ENCODE measurements at regions not wholly inside any gene's neighbourhood (a gene's known extent, or its start where the extent isn't known, plus 50 kb on each side); places are given as distances from the start of the nearest gene placed in this dataset.

DNA sequence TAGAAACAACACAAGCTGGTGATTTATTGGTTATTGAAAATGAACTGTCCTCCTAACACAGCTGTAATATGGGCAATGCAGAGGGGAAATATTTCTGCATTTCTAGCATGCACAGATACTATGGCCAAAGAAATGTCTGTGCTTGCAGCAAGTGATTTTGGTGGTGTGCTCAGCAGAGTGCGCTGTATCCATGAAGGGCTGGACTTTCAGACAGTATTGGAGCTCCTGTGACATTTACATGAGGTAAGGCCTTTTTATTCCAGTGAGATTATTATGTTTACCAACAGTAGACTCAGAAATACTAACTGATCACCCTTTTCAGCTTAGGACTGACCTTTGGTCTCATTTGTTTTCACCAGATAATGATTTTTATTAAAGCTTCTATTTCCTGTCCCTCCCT is 1302.6 kb upstream of the EPHA6 start:
- no peak overlapping the region for H3K4me2 ChIP-seq (ENCODE audit: low read length)
- H3F3A ChIP-seq (ENCODE audit: insufficient read depth, low read length, poor library complexity, severe bottlenecking): no peaks in the 10 kb centered on the region
- no peak for TF ChIP-seq SMC3 (conservative IDR thresholded peaks at IDR 0.05; ENCODE audit: poor library complexity)
- TF ChIP-seq POLR2AphosphoS5 (IDR thresholded peaks at IDR 0.05): no peak
- no peak for TF ChIP-seq TAF1 (IDR thresholded peaks at IDR 0.05; ENCODE audit: low read depth)
- TF ChIP-seq, protein P1, sequence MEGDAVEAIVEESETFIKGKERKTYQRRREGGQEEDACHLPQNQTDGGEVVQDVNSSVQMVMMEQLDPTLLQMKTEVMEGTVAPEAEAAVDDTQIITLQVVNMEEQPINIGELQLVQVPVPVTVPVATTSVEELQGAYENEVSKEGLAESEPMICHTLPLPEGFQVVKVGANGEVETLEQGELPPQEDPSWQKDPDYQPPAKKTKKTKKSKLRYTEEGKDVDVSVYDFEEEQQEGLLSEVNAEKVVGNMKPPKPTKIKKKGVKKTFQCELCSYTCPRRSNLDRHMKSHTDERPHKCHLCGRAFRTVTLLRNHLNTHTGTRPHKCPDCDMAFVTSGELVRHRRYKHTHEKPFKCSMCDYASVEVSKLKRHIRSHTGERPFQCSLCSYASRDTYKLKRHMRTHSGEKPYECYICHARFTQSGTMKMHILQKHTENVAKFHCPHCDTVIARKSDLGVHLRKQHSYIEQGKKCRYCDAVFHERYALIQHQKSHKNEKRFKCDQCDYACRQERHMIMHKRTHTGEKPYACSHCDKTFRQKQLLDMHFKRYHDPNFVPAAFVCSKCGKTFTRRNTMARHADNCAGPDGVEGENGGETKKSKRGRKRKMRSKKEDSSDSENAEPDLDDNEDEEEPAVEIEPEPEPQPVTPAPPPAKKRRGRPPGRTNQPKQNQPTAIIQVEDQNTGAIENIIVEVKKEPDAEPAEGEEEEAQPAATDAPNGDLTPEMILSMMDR (IDR thresholded peaks at IDR 0.05; ENCODE audit: poor library complexity, severe bottlenecking): no peak
- TF ChIP-seq RAD21 (conservative IDR thresholded peaks at IDR 0.05): no peak
- TF ChIP-seq, protein P2, sequence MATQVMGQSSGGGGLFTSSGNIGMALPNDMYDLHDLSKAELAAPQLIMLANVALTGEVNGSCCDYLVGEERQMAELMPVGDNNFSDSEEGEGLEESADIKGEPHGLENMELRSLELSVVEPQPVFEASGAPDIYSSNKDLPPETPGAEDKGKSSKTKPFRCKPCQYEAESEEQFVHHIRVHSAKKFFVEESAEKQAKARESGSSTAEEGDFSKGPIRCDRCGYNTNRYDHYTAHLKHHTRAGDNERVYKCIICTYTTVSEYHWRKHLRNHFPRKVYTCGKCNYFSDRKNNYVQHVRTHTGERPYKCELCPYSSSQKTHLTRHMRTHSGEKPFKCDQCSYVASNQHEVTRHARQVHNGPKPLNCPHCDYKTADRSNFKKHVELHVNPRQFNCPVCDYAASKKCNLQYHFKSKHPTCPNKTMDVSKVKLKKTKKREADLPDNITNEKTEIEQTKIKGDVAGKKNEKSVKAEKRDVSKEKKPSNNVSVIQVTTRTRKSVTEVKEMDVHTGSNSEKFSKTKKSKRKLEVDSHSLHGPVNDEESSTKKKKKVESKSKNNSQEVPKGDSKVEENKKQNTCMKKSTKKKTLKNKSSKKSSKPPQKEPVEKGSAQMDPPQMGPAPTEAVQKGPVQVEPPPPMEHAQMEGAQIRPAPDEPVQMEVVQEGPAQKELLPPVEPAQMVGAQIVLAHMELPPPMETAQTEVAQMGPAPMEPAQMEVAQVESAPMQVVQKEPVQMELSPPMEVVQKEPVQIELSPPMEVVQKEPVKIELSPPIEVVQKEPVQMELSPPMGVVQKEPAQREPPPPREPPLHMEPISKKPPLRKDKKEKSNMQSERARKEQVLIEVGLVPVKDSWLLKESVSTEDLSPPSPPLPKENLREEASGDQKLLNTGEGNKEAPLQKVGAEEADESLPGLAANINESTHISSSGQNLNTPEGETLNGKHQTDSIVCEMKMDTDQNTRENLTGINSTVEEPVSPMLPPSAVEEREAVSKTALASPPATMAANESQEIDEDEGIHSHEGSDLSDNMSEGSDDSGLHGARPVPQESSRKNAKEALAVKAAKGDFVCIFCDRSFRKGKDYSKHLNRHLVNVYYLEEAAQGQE (IDR thresholded peaks at IDR 0.05; ENCODE audit: borderline replicate concordance): no peak
- no peak for TF ChIP-seq EP300 (conservative IDR thresholded peaks at IDR 0.05; ENCODE audit: poor library complexity, severe bottlenecking)
- no peak for TF ChIP-seq EZH2 (IDR thresholded peaks at IDR 0.05; ENCODE audit: borderline replicate concordance, insufficient read depth, low read length, poor library complexity, severe bottlenecking)
- no peak for TF ChIP-seq MXI1 (conservative IDR thresholded peaks at IDR 0.05; ENCODE audit: poor library complexity, severe bottlenecking)
- no peak overlapping the region for H2AFZ ChIP-seq (ENCODE audit: low read depth, low read length)
- H3K9me2 ChIP-seq (ENCODE audit: insufficient read depth, low read length): no peaks in the 10 kb centered on the region
- H4K20me1 ChIP-seq (ENCODE audit: insufficient read depth): no peaks in the 10 kb centered on the region
- no peak overlapping the region for H3K27ac ChIP-seq (ENCODE audit: low read length)
- no peak overlapping the region for H3K4me3 ChIP-seq (ENCODE audit: low read length)
- H3K79me2 ChIP-seq (replicated peaks; ENCODE audit: insufficient read depth, low read length): no peaks in the 10 kb centered on the region
- no peaks in the 10 kb centered on the region for H3K9me3 ChIP-seq (ENCODE audit: low read length)
- no peaks in the 10 kb centered on the region for H3K36me3 ChIP-seq (ENCODE audit: insufficient read depth, low read length)
- H3K27me3 ChIP-seq (ENCODE audit: insufficient read depth, low read depth, low read length): no peaks in the 10 kb centered on the region
- H3K9ac ChIP-seq (ENCODE audit: low read length): no peak overlapping the region

DNA sequence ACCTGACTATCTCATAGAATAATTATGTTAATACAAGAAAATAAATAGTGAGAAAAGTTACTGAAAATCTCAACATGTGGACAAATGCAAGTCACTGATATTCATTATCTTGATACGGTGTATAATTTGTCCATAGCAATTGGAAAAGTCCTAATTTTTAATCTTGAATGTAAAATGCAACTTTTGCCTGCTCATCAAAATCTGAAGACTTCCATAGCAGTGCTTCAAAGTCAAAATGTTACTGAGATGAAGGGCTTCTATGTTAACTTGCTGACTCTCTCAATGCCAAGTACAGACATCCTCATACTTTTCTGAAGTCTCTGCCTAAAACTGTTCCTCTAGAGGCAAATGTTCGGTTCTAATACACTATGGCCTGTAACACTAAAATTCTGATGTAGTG is 1300.1 kb upstream of the EPHA6 start:
- Histone ChIP-seq H3F3A (ENCODE audit: insufficient read depth, low read length, poor library complexity, severe bottlenecking) (no peaks in the 10 kb centered on the region), H2AFZ (ENCODE audit: low read depth, low read length) (no peak overlapping the region), H3K27ac (ENCODE audit: low read length) (no peak overlapping the region), H3K9me3 (ENCODE audit: low read length) (no peaks in the 10 kb centered on the region), H4K20me1 (ENCODE audit: insufficient read depth) (no peaks in the 10 kb centered on the region), H3K9ac (ENCODE audit: low read length) (no peak overlapping the region), H3K27me3 (ENCODE audit: insufficient read depth, low read depth, low read length) (no peaks in the 10 kb centered on the region), H3K9me2 (ENCODE audit: insufficient read depth, low read length) (no peaks in the 10 kb centered on the region), H3K4me2 (ENCODE audit: low read length) (no peak overlapping the region), H3K36me3 (ENCODE audit: insufficient read depth, low read length) (no peaks in the 10 kb centered on the region), H3K4me3 (ENCODE audit: low read length) (no peak overlapping the region), H3K79me2 (replicated peaks; ENCODE audit: insufficient read depth, low read length) (no peaks in the 10 kb centered on the region)
- TF ChIP-seq SMC3 (conservative IDR thresholded peaks at IDR 0.05; ENCODE audit: poor library complexity): no peak
- TF ChIP-seq EP300 (conservative IDR thresholded peaks at IDR 0.05; ENCODE audit: poor library complexity, severe bottlenecking): no peak
- no peak for TF ChIP-seq MXI1 (conservative IDR thresholded peaks at IDR 0.05; ENCODE audit: poor library complexity, severe bottlenecking)
- no peak for TF ChIP-seq EZH2 (IDR thresholded peaks at IDR 0.05; ENCODE audit: borderline replicate concordance, insufficient read depth, low read length, poor library complexity, severe bottlenecking)
- no peak for TF ChIP-seq RAD21 (conservative IDR thresholded peaks at IDR 0.05)
- TF ChIP-seq, protein P1 (IDR thresholded peaks at IDR 0.05; ENCODE audit: poor library complexity, severe bottlenecking): no peak
- TF ChIP-seq POLR2AphosphoS5 (IDR thresholded peaks at IDR 0.05): no peak
- TF ChIP-seq, protein P2 (IDR thresholded peaks at IDR 0.05; ENCODE audit: borderline replicate concordance): no peak
- no peak for TF ChIP-seq TAF1 (IDR thresholded peaks at IDR 0.05; ENCODE audit: low read depth)
